B cell (primary cell): ENCODE measurements at regions not wholly inside any gene's neighbourhood (a gene's known extent, or its start where the extent isn't known, plus 50 kb on each side); places are given as distances from the start of the nearest gene placed in this dataset.

ENCODE experiments used
- CTCF ChIP-seq: fragments of 200-600 bp; IDR thresholded peaks from one replicate; pipeline ENCODE4 v1.8.0; 2022; ENCODE audit warnings: antibody characterized with exemption, mild to moderate bottlenecking
- EZH2 ChIP-seq: IDR thresholded peaks from 2 replicates; pipeline ENCODE4 v1.6.1; 2012; ENCODE audit warnings: borderline replicate concordance, low read depth, mild to moderate bottlenecking, moderate library complexity, low read length; ENCODE audit not compliant: insufficient read depth, poor library complexity, severe bottlenecking

GRCh38 chr1:168371477-168371876, 90.8 kb downstream of the TBX19 start:
- TF ChIP-seq CTCF = no peak
- no peak for TF ChIP-seq EZH2
